HEK293 (cell line): ENCODE measurements at regions not wholly inside any gene's neighbourhood (a gene's known extent, or its start where the extent isn't known, plus 50 kb on each side); places are given as distances from the start of the nearest gene placed in this dataset.

Experiments used
- GLI2 ChIP-seq: fragments of 450-650 bp; formaldehyde crosslinking; IDR thresholded peaks from 2 replicates; pipeline ENCODE4; 2017; ENCODE audit warnings: missing biosample characterization, missing genetic modification characterization, low read depth, borderline replicate concordance
- GLI4 ChIP-seq: fragments of 450-650 bp; formaldehyde crosslinking; IDR thresholded peaks from 2 replicates; pipeline ENCODE4 v1.5.1; 2016; ENCODE audit warnings: missing biosample characterization, missing genetic modification characterization
- KLF10 ChIP-seq: fragments of 450-650 bp; IDR thresholded peaks from 2 replicates; pipeline ENCODE4 v1.5.1; 2018; ENCODE audit warnings: missing biosample characterization, mild to moderate bottlenecking, missing genetic modification characterization
- MEIS1 ChIP-seq: sonication (generic); formaldehyde crosslinking; IDR thresholded peaks from 2 replicates; pipeline ENCODE4 v1.8.1; 2022; ENCODE audit warnings: missing genetic modification reagents, mild to moderate bottlenecking, borderline replicate concordance
- ZBTB44 ChIP-seq: fragments of 450-650 bp; IDR thresholded peaks from 2 replicates; pipeline ENCODE4 v1.5.1; 2018; ENCODE audit warnings: missing biosample characterization, mild to moderate bottlenecking, missing genetic modification characterization
- ZNF175 ChIP-seq: fragments of 450-650 bp; formaldehyde crosslinking; IDR thresholded peaks from 2 replicates; pipeline ENCODE4 v1.5.1; 2016; ENCODE audit warnings: missing biosample characterization, missing genetic modification characterization
- ZNF202 ChIP-seq: fragments of 450-650 bp; formaldehyde crosslinking; IDR thresholded peaks from 2 replicates; pipeline ENCODE4 v1.5.1; 2016; ENCODE audit warnings: missing biosample characterization, missing genetic modification characterization, borderline replicate concordance
- ZNF302 ChIP-seq: fragments of 450-650 bp; formaldehyde crosslinking; IDR thresholded peaks from 2 replicates; pipeline ENCODE4 v1.5.1; 2016; ENCODE audit warnings: missing biosample characterization, missing genetic modification characterization, low read depth
- ZNF530 ChIP-seq: fragments of 450-650 bp; formaldehyde crosslinking; IDR thresholded peaks from 2 replicates; pipeline ENCODE4 v1.5.1; 2016; ENCODE audit warnings: low read depth, missing biosample characterization, missing genetic modification characterization
- ZNF692 ChIP-seq: fragments of 450-650 bp; formaldehyde crosslinking; IDR thresholded peaks from 2 replicates; pipeline ENCODE4 v1.5.1; 2016; ENCODE audit warnings: missing biosample characterization, missing genetic modification characterization
- ZSCAN23 ChIP-seq: fragments of 450-650 bp; formaldehyde crosslinking; IDR thresholded peaks from 2 replicates; pipeline ENCODE4 v1.5.1; 2016; ENCODE audit warnings: missing biosample characterization, missing genetic modification characterization
- TF ChIP-seq, protein P1 (sequence below): fragments of 450-650 bp; formaldehyde crosslinking; IDR thresholded peaks from 2 replicates; pipeline ENCODE4 v1.5.1; 2016; ENCODE audit warnings: missing biosample characterization, missing genetic modification characterization
- TF ChIP-seq, protein P2 (sequence below): IDR thresholded peaks from 2 replicates; pipeline ENCODE4 v1.6.1; 2011; ENCODE audit warnings: mild to moderate bottlenecking, low read depth, low read length, borderline replicate concordance

DNA sequence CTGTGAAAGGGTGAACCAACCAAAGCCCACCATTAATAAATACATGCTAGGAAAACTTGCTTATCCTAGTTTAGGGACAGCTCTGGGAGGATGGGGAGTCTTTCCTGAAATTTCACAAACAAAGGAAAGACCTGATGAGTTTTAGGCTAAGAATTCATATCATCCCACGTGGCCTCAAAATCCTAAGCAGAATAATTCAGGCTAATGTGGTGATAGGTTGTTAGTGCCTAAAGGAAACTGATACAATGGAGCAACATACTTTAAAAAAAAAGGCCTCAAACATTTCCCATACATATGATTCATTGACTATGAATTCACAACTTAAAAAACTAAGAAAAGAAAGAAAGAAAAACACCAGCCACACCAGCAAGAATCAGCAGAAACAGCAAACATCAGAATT, 126.9 kb upstream of the CNTN4 start:
- TF ChIP-seq, protein P1, sequence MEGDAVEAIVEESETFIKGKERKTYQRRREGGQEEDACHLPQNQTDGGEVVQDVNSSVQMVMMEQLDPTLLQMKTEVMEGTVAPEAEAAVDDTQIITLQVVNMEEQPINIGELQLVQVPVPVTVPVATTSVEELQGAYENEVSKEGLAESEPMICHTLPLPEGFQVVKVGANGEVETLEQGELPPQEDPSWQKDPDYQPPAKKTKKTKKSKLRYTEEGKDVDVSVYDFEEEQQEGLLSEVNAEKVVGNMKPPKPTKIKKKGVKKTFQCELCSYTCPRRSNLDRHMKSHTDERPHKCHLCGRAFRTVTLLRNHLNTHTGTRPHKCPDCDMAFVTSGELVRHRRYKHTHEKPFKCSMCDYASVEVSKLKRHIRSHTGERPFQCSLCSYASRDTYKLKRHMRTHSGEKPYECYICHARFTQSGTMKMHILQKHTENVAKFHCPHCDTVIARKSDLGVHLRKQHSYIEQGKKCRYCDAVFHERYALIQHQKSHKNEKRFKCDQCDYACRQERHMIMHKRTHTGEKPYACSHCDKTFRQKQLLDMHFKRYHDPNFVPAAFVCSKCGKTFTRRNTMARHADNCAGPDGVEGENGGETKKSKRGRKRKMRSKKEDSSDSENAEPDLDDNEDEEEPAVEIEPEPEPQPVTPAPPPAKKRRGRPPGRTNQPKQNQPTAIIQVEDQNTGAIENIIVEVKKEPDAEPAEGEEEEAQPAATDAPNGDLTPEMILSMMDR (tag by site-specific recombination), result no peak
- TF ChIP-seq ZNF692 (tag by site-specific recombination) (no peak), GLI2 (tag by site-specific recombination) (no peak), ZNF302 (tag by site-specific recombination) (no peak), GLI4 (tag by site-specific recombination) (no peak), MEIS1 (CRISPR knock-in tag) (no peak), ZNF175 (tag by site-specific recombination) (no peak), ZNF530 (no peak), ZNF202 (tag by site-specific recombination) (no peak), KLF10 (no peak), ZSCAN23 (tag by site-specific recombination) (no peak), ZBTB44 (no peak)
- TF ChIP-seq, protein P2, sequence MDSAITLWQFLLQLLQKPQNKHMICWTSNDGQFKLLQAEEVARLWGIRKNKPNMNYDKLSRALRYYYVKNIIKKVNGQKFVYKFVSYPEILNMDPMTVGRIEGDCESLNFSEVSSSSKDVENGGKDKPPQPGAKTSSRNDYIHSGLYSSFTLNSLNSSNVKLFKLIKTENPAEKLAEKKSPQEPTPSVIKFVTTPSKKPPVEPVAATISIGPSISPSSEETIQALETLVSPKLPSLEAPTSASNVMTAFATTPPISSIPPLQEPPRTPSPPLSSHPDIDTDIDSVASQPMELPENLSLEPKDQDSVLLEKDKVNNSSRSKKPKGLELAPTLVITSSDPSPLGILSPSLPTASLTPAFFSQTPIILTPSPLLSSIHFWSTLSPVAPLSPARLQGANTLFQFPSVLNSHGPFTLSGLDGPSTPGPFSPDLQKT, result no peak
